ENCODE measurements at regions not wholly inside any gene's neighbourhood (a gene's known extent, or its start where the extent isn't known, plus 50 kb on each side); places are given as distances from the start of the nearest gene placed in this dataset.
"Not testable (repeated sequence)": the region's sequence is repeated elsewhere in the genome, so short reads cannot be mapped to it uniquely, and the experiment has no call there.

GRCh38 chr15:22224961-22225360 lies 144.6 kb downstream of the OR4M2 start:
- not testable (repeated sequence) for TF ChIP-seq CTCF, POLR2A (IDR thresholded peaks at IDR 0.05)
